LNCAP (cell line): ENCODE measurements at regions not wholly inside any gene's neighbourhood (a gene's known extent, or its start where the extent isn't known, plus 50 kb on each side); places are given as distances from the start of the nearest gene placed in this dataset.

ENCODE experiments used
- TF ChIP-seq, protein P1 (sequence below): fragments of 450-650 bp; IDR thresholded peaks from 2 replicates; pipeline ENCODE4 v1.5.1; 2017; ENCODE audit warnings: mild to moderate bottlenecking

DNA sequence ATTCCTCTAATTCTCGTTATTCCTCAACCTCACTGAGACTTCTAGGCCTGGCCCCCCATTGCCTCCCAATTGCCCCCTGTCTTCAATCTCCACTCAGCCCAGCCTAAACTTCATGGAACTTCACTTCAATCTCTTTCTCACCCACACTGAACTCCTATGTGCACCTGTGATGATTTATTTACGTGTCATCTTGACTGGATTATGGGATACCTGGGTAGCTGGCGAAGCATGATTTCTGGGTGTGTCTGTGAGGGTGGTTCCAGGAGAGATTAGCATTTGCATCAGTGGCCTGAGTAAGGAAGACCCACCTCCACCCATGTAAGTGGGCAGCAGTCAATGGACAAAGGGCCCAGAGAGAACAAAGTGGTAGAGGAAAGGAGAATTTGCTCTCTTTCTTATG is 587.0 kb downstream of the NPHP4 start:
- TF ChIP-seq, protein P1, sequence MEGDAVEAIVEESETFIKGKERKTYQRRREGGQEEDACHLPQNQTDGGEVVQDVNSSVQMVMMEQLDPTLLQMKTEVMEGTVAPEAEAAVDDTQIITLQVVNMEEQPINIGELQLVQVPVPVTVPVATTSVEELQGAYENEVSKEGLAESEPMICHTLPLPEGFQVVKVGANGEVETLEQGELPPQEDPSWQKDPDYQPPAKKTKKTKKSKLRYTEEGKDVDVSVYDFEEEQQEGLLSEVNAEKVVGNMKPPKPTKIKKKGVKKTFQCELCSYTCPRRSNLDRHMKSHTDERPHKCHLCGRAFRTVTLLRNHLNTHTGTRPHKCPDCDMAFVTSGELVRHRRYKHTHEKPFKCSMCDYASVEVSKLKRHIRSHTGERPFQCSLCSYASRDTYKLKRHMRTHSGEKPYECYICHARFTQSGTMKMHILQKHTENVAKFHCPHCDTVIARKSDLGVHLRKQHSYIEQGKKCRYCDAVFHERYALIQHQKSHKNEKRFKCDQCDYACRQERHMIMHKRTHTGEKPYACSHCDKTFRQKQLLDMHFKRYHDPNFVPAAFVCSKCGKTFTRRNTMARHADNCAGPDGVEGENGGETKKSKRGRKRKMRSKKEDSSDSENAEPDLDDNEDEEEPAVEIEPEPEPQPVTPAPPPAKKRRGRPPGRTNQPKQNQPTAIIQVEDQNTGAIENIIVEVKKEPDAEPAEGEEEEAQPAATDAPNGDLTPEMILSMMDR = no peak

DNA sequence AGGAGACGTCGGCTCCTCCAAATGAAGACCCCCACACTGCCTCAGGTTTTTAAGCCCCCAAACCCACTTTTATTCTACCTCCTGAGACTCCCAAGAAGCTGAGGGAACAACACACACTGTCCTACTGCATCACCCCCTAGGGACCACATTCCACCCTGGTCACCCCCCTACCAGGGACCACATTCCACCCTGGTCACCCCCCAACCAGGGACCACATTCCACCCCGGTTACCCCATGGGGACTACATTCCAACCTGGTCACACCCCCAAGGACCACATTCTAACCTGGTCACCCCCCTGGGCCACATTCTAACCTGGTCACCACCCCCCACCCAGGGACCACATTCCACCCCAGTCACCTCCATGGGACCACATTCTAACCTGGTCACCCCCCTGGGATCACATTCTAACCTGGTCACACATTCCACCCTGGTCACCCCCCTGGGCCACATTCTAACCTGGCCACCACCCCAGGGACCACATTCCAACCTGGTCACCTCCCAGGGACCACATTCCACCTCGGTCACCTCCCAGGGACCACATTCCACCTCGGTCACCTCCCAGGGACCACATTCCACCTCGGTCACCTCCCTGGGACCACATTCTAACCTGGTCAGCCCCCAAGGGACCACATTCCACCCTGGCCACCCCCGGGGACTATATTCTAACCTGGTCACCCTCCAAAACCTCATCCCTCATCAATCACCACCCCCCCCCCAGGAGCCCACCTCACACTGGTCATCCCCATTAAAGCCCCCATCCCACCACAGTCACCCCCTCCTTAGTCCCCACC is 587.6 kb downstream of the NPHP4 start:
- TF ChIP-seq, protein P1 = no peak

DNA sequence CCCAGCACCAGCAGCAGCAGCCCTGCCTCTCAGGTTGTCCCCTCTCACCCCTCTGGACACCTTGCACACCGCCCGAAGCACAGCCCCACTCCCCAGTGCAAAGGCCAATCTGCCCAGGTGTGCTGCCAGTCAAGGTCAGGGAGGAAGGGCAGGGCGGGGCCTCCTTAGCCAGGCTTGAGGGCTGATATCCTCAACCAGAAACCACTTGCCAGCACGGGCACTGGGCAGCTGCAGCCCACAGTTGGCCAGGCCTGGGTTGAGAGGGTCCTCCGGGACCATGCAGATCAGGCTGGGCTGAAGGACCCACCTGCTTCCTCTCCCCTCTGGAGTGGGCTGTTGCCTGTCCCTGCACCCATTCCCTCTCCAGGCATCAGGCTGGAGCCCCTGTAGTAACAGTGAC is 588.3 kb downstream of the NPHP4 start:
- TF ChIP-seq, protein P1 = no peak

DNA sequence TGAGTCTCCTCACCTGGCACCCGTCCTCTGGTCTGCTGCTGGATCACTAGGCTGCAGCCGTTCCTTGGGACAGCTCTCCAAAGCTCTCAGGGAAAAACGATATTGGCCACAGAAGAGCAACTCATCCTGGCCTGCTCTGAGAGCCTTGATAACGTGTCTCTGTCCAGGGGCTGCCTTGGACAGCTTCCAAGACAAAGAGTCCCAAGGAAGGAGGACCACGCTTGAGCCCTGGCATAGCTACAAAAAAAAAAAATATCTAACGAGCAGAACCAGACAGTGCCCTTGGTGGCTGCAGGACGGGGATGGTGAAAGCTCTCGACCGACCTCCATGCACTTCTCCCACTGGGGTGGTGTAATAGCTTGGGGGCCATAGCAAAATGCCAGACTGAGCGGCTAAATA is 589.6 kb downstream of the NPHP4 start:
- TF ChIP-seq, protein P1 = no peak

- TF ChIP-seq, protein P1 = no peak
Measured at GRCh38 chr1:5399771-5400170, 592.5 kb downstream of the NPHP4 start.

GRCh38 chr1:5396593-5396992 is 595.6 kb downstream of the NPHP4 start:
- TF ChIP-seq, protein P1 = no peak

- TF ChIP-seq, protein P1 = no peak
Measured at GRCh38 chr1:5394111-5394510, 598.1 kb downstream of the NPHP4 start.

DNA sequence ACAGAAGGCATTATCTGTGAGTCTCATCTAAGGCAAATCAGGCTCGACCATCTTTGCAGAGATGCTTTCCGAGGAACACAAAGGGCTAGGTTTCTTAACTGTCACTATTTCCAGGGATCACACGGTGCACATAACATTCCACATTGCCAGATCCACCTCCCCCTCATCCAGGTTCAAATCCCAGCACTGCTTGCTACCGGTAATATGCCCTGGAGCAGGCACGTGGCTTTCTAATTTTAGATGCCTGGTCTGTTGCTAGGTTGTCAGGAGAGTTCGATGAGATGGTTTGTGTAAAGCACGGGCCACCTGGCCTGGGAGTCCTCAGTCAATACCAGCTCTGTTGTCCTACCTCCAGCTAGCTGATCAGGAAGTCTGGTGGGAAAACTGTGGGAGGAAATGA is 598.6 kb downstream of the NPHP4 start:
- TF ChIP-seq, protein P1 = no peak
